NB4 (cell line): ENCODE measurements at regions not wholly inside any gene's neighbourhood (a gene's known extent, or its start where the extent isn't known, plus 50 kb on each side); places are given as distances from the start of the nearest gene placed in this dataset.

Source experiments
- DNase-seq: peaks from one replicate; pipeline ENCODE4 v3.0.0; 2010; ENCODE audit warnings: low read depth
- H3K4me3 ChIP-seq: one replicate; pipeline ENCODE4 v1.5.1; 2011; ENCODE audit warnings: mild to moderate bottlenecking, low read depth, low read length, moderate library complexity
- CTCF ChIP-seq: IDR thresholded peaks from one replicate; pipeline ENCODE4 v1.5.1; 2012; ENCODE audit warnings: low read depth, low read length
- MAX ChIP-seq: IDR thresholded peaks from 2 replicates; pipeline ENCODE4 v1.6.1; 2011; ENCODE audit warnings: low read depth, low read length
- MYC ChIP-seq: IDR thresholded peaks from 2 replicates; pipeline ENCODE4 v1.6.1; 2011; ENCODE audit warnings: low read depth, low read length
- POLR2A ChIP-seq: IDR thresholded peaks from 2 replicates; pipeline ENCODE4 v1.6.1; 2011; ENCODE audit warnings: mild to moderate bottlenecking; ENCODE audit not compliant: insufficient read length; ENCODE audit errors: extremely low read depth

- no peak overlapping the region for H3K4me3 ChIP-seq
- TF ChIP-seq CTCF (no peak), POLR2A (no peak), MAX (no peak), MYC (no peak)
- no peak for DNase-seq
Measured at GRCh38 chr19:46953955-46954501, 65.6 kb upstream of the NPAS1 start.

- peak overlapping the region; percentile 69 for H3K4me3 ChIP-seq
Measured at GRCh38 chr19:46954502-46954992, 65.1 kb upstream of the NPAS1 start.

GRCh38 chr19:46954993-46955812, 64.4 kb upstream of the NPAS1 start:
- peak; percentile 92 for DNase-seq
- peak overlapping the region; percentile 69 for H3K4me3 ChIP-seq
- TF ChIP-seq POLR2A (peak; percentile 61), CTCF (no peak), MAX (peak; percentile 84), MYC (peak; percentile 37; the same call in 1 of the 2 replicates)

More at GRCh38 chr19:46954502-46954992, 65.1 kb upstream of the NPAS1 start:
- no peak for DNase-seq
- TF ChIP-seq POLR2A: no peak
- TF ChIP-seq MAX: no peak

- TF ChIP-seq POLR2A (no peak), MAX (peak; percentile 51; the same call in 1 of the 2 replicates)
- H3K4me3 ChIP-seq: peak overlapping the region; percentile 69
- DNase-seq: no peak
Measured at GRCh38 chr19:46955813-46956371, 63.7 kb upstream of the NPAS1 start.

GRCh38 chr19:46958532-46958931, 61.1 kb upstream of the NPAS1 start:
- peak; percentile 87 for DNase-seq
- no peak overlapping the region for H3K4me3 ChIP-seq
- peak; percentile 63 for TF ChIP-seq MYC
- TF ChIP-seq MAX: peak; percentile 81
- no peak for TF ChIP-seq POLR2A

GRCh38 chr19:46959894-46960556, 59.6 kb upstream of the NPAS1 start:
- H3K4me3 ChIP-seq: no peak overlapping the region
- DNase-seq: no peak
- no peak for TF ChIP-seq MYC
- TF ChIP-seq POLR2A: no peak
- no peak for TF ChIP-seq MAX
- no peak for TF ChIP-seq CTCF
